Hematopoietic multipotent progenitor cell treated with erythropoietin and hydrocortisone succinate and interleukin-3 and kit ligand, for 6 days (in vitro differentiated cells): ENCODE measurements at regions not wholly inside any gene's neighbourhood (a gene's known extent, or its start where the extent isn't known, plus 50 kb on each side); places are given as distances from the start of the nearest gene placed in this dataset.

ENCODE experiments used
- DNase-seq: peaks from one replicate; pipeline ENCODE4 v3.0.0-alpha.2; 2015

DNA sequence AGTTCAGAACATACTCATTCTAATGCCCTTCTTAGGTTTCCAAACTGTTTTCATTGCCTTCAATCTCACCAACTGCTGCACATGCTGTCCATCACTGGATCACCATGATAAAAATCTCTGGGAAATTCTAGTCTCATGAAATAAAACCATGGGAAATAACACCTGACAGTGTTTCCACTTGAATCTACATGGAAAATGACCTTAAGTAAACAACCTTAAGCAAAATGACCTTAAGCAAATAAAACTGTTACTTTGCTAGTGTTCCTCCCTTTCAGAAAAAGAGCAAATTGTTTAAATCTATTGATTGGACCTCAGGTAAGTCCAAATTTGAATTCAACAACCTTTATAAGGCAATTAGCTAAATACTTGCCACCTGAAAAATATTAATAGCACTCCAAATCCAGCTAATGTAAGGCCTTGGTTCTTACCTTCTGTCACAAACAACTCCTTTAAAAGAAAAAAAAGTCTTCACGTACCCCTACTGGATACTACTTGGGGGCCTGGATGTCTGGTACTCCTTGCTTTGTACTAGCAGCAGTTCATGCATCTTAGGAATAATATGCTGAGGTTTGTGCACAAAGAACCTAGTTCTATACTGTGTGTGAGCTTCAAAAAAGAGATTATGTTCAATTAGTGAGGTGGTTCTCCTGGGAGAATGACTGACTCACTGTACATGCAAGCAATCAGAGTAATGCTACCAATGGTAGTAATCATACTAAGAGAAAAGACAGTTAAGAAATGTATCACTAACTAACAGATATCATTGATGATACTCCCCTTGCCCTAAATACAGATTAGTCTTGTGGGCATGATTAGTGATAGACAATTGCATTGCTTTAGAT is 630.4 kb downstream of the PSAT1 start:
- DNase-seq, result no peak

DNA sequence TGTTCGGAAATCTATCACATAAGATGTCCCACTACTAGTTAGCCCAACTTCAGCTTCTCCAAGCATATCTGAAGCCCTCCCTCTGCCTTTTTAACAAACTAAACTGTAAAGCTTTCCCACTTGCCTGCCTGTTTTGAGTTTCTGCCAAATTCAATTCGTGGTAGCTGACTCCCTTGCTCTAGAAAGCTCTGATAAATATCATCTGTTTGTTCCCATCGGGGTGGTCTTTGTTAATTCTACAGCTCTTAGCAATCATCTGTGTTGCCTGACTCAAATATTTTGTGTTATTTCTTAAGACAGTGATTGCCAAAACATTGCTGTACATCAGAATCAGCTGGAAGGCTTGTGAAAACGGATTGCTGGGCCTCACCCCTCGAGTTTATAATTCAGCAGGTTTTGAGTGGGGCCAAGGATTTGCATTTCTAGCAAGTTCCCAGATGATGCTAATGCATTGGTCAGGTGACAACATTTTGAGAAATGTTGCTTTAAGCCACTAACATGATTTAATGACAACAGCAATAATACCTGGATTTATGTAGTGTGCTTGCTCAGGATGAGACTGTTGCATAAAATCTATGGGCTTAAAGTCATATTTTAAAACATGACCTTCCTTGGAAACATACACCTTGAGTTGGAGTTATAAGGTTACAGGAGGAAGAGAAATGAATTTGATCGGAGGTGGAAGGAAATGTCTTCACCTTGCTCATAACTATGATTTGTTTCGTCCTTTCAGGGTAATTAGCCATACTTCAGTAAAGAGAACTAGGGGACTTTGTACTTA is 631.9 kb downstream of the PSAT1 start:
- DNase-seq, result no peak

- no peak for DNase-seq
Measured at GRCh38 chr9:78930281-78930680, 633.4 kb downstream of the PSAT1 start.

DNA sequence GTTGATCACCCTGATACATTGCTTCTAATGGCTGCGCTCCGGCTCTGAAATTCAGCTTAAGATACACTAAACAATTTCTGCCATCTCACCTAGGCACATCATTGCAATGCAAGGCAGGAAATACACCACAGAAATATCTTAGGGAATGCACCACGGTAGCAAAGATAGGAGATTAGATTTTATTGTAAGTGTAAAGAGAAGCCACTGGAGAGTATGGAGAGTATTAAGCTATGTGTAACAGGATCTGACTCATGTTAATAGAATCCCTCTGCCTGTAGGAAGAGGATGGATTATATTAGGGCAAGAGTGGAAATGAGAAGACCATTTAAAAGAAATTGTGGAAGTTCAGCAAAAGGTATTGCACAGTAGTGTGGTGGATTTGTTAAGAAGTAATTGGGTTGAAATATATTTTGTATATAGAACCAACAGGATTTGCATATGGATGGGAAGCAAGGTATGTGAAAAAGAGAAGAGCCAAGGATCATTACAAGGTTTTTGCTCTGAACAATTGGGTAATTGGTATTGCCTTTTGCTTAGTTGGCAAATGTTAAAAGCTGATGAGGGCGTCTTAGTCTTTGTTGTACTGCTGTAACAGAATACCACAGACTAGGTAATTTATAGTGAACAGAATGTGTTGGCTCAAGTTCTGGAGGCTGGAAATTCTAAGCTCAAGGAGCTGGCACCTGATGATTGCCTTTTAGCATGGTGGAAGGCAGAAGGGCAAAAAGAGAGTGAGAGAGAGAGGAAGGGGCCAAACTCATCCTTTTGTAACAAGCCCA is 636.1 kb downstream of the PSAT1 start:
- no peak for DNase-seq

DNA sequence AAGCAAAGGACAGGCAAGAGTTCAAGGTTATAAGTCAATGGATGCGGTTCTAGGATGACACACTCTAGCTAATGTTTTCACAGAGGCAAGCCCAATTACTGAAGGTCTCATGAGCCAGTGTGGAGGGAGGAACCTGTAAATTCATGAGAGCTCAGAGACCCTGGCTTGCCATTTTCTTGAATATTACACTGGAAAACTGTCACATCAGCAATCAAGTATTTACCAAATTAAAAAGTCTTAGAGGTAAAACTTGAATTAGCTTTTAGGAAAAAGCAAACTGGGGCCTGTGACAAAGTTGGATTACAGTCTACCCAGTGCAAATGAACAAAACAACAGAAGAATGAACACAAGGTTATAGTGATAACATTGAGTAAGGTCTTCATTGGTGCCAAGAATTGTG is 636.9 kb upstream of the TLE4 start:
- DNase-seq, result no peak

- no peak for DNase-seq
Measured at GRCh38 chr9:78938821-78939220, 632.9 kb upstream of the TLE4 start.

DNA sequence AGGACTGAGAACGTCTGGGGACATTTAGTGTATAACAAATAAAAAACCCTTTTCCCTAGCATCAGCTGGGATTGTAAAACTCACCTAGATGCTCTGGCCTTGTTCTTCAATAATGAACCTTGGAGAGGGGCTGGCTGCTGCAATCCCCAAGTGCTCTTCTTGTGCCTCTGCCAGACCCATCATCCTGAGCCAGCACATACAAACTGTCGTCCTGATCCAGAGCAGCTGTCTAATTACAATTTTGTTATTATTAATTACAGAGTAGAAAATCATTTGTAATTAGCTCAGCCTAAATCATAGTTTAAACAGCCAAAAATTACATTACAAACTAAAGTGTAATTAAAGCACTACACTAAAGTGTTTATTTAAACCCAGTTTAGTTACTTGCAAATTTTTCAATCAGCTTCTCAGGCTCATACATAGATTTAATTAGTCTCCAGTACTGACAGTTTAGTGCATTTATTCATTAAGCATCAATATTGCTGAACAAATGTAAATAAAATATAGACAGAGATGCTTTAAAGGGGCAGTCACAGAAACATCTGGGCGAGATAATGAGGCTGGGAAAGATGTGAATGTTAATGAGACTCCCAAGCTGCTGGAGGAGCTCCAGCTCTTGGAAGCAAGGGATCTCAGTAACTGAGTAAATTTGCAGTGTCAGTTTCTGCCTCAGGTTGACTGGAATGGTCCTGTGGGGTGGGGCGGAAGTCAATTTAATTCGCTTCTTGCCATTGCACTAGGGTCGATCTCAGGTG is 632.3 kb upstream of the TLE4 start:
- no peak for DNase-seq

- DNase-seq, result no peak
Measured at GRCh38 chr9:78940121-78940855, 631.5 kb upstream of the TLE4 start.

DNA sequence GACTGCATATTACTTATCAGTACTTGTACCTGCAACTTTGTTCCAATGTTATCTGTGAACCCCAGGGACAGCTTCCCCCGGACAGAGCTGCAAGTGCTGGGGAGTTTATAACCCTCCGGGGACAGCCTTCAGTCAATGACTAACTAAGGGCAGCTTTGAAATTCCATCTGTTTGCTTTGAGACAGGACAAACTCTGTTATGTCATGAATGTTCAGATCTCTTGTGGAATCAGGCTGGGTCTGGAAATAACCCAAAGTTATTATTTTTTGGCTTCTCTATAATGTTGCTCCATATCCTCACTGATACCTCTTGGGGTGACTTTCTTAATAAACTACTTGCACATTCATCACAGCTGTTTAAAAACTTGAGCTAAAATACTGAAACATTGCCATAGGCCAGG is 617.5 kb upstream of the TLE4 start:
- no peak for DNase-seq

DNA sequence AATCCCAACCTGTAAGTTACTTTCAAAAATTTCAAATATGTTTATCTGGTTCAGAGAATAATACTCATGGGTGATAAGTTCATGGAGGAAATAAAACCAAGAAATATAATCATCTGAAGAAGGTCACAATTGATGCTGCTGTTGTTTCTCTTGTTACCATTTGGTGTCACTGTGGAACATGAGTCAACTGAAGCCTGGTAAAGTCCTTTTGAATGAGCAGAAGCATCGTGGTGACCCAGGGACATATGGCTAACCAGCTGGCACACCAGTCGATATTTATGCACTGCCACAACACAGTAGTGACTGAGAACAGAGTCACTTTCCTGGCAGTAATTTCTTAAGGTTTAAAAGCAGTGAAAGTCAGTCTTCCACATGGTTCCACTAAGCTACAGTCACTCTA is 612.9 kb upstream of the TLE4 start:
- DNase-seq, result peak; percentile 12

- DNase-seq, result no peak
Measured at GRCh38 chr9:78962156-78962555, 609.6 kb upstream of the TLE4 start.

DNA sequence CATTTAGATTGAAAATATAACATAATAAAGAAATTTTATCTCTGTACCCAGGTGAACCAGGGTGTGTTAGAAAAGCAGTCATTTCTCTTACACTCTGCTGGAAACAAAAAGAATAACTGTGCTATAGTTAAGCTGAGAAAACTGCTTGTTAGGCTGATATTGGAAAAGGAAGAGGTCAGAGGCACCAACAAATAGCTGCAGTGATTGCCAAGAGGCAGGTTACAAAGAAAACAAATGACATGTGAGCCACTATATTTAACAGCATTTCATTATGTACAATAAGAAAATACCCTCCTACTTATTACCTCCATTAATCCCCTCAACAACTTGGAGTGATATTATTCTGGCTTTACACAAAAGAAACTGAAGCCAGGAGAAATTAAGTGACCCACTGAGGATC is 607.9 kb upstream of the TLE4 start:
- DNase-seq, result no peak

DNA sequence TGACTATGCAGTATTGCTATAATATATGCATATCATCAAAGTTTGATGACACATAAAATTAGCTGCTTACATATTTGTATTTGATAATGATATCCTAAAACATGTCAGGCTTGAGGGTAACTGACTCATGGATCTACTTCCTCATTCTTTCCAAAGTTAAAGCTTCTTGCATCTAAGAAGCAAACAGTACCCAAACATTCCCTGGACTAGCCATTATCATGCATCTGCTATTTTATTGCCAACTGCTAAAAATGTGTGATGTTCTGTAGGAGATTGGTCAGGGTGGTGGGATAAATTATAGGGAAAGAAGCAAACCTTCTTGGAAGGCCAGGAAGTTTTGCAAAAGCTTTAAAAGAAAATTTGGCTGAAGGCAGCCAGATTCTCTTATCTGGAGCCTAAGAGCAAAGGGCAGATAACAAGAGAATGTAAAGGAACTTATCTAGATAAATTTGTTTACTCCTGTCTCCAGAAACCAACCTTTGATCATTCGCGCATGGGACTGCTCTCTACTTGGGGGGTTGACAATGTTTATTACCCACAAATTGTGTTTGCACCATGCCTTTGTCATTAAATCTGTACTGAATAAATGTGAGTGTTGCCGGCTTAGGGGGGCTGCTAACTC is 604.1 kb upstream of the TLE4 start:
- no peak for DNase-seq

- no peak for DNase-seq
Measured at GRCh38 chr9:78970375-78970774, 601.4 kb upstream of the TLE4 start.

DNA sequence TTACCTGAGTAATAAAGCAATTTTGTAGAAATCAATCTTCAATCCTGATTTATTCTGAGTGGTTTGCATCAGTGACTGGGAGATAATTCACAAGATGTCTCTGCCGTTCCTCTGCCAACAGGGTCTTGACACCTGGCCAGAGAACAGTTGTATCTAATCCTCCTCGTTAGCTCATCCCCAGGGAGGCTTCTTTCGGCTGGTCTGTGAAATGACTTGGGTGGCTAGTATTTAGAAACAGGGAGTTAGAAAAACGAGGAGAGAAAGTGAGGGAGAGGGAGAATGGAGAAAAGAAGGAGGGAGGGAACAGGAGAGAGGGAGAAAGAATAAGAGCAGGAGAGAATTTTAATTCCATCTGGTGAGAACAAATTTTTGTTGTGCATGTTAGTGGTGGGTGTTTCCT is 600.2 kb upstream of the TLE4 start:
- no peak for DNase-seq

DNA sequence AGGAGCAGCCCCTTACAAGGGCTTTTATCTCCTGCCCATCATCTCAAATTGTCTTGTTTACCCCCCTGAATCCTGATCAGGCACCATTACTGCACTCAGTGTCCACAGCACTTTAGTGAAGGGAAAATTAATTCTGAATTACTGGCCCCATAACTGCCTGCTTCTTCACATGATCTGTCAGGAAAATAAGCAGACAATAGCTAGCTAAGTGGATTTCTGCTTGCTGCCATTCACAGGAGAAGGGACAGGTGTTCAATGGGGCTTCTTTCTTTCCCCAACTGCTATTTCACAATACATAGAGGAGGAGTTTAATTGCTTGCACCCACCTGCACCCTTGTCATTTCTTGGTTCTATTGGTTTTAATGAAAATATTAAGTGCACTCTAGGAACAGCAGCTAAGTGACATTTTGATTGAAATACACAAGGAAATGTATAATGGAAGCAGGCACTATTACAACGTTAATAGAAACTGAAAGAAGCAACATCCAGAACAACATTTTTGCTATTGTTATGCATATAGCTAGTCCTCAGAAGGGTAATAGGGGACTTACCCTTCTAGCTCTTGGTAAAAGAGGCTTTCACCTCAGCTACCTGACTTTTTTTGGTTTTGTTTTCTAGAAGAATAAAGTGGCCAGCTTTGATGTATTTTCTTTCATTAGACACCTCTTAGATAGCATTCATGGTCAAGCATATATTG is 599.3 kb upstream of the TLE4 start:
- no peak for DNase-seq

DNA sequence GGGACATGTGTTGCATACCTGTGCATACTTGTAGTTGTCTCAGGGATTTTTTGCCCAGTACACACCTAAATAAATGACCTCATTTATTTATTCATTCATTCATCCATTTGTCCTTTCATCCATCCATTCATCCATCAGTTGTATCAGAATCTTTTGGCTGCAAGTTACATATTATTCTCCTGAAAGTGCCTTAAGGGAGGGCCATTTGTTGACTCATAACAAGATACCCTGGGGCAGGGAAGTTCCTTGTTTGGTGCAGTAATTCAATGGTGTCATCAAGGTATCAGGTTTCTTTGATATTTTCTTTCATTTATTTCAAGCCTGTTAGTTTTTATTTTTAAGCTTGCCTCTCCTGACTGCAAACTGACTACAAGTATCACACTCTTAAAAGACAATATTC is 597.9 kb upstream of the TLE4 start:
- DNase-seq, result no peak

- no peak for DNase-seq
Measured at GRCh38 chr9:78982849-78983248, 588.9 kb upstream of the TLE4 start.

DNA sequence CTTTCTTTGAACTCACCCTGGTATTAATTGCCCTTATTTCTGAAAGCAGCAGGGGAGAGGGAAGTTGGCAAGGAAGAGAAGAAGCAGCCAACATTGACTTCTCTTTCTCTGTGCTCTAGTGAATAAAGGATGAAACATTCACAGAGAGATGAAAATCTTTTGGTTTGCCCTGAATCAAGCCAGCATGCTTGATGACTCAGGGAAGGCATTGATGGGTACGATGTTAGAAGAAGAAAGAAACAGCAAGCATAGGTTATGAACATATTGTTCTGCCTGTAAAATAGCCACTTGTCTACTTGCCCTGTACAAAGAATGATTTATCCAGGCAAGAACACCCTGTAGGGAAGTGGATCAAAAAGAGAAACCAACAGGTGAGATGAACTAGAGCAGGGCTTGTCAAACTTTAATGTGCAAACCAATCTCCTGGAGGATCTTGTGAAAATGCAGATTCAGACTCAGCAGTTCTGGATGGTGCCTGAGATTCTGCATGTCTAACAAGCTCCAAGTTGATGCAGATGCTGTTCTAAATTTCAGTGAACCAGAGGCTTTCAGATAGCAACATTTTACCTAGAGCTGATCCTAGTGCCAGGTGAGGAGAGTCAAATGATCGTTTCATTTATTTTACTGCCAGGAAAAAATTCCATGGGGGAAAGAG is 586.6 kb upstream of the TLE4 start:
- no peak for DNase-seq

DNA sequence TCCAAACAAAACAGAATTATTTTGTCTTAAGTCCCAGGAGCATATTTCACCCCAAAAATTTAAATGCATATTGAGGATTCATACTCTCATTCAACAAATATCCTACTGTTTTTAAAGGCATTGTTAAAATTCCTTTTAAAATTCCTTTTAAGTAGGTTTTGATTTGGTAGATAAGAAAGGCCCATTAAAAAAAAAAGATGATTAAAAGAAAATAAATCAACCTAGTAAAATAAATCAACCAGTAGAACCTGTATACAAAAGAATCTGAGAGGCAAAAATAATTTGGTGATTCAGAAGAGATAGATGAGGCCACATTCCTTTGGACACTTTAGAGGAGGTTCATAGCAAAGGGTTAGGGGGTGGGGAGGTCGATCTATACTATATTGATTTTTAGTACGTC is 585.3 kb upstream of the TLE4 start:
- no peak for DNase-seq
